Stomach (tissue), 8 donors: ENCODE measurements at regions not wholly inside any gene's neighbourhood (a gene's known extent, or its start where the extent isn't known, plus 50 kb on each side); places are given as distances from the start of the nearest gene placed in this dataset.
A peak's percentile ranks its signal among the peaks of the same experiment; 100 is the strongest.

Experiments
- DNase-seq, 2 donors: peaks; one replicate each; pipeline versions ENCODE4 v3.0.0 to v3.0.0-alpha.2; 2013 to 2019
- H3K27ac ChIP-seq, 5 donors: fragments of 200-600 bp in 4 of 5; sonication (generic) in 4 of 5; one replicate each; pipeline ENCODE4 v1.5.1; 2013 to 2019; ENCODE audit warnings: mild to moderate bottlenecking in 1 of 5, moderate library complexity in 1 of 5
- H3K27me3 ChIP-seq, 3 donors: fragments of 200-600 bp; sonication (generic); one replicate each; pipeline ENCODE4 v1.5.1; 2017 to 2019; ENCODE audit warnings: mixed run types in 1 of 3
- H3K36me3 ChIP-seq, 4 donors: fragments of 200-600 bp; sonication (generic); 1 replicate in 3 of 4; 2 replicates in 1 of 4; pipeline ENCODE4 v1.5.1; 2016 to 2019
- H3K4me1 ChIP-seq, 4 donors: fragments of 200-600 bp; sonication (generic); one replicate each; pipeline ENCODE4 v1.5.1; 2016 to 2019
- H3K4me3 ChIP-seq, 4 donors: fragments of 200-600 bp; sonication (generic) in 3 of 4; one replicate each; pipeline ENCODE4 v1.5.1; 2016 to 2019; ENCODE audit warnings: mild to moderate bottlenecking in 1 of 4
- H3K9me3 ChIP-seq, 4 donors: fragments of 200-600 bp; sonication (generic); one replicate each; pipeline ENCODE4 v1.5.1; 2016 to 2019
- EP300 ChIP-seq: sonication (generic); formaldehyde crosslinking; IDR thresholded peaks from one replicate; pipeline ENCODE4 v1.6.1; 2017; ENCODE audit warnings: antibody characterized with exemption
- POLR2A ChIP-seq, 4 donors: fragments of 450-650 bp; IDR thresholded peaks; one replicate each; pipeline ENCODE4 v1.6.1; 2016; ENCODE audit warnings: antibody characterized with exemption in 4 of 4, control low read depth in 2 of 4, mild to moderate bottlenecking in 1 of 4, moderate library complexity in 1 of 4
- POLR2AphosphoS5 ChIP-seq, 3 donors: sonication (generic); formaldehyde crosslinking; IDR thresholded peaks; one replicate each; pipeline ENCODE4 v1.6.1; 2016; ENCODE audit warnings: antibody characterized with exemption in 3 of 3
- WGBS, 5 donors: extraction: QIAGEN DNeasy Blood & Tissue Kit in 3 of 5; methylation state at CpG; one replicate each; pipeline versions ENCODE4 v1.1.5 to v1.1.7; 2013 to 2018; 5-methylcytosine and 5-hydroxymethylcytosine counted together
- intact Hi-C: fragments of 100-400 bp; cut with DNase I; formaldehyde crosslinking; loops from one replicate; pipeline ENCODE4 v1.15.1; 2023; ENCODE audit warnings: low total_unique reads
- TF ChIP-seq, protein P1 (sequence below), 7 experiments: fragments of 450-650 bp in 4 of 7; fragments of 200-600 bp in 3 of 7; sonication (generic) in 3 of 7; IDR thresholded peaks; one replicate each; pipeline ENCODE4 v1.5.1; 2016 to 2019; ENCODE audit warnings: antibody characterized with exemption in 7 of 7, control low read depth in 2 of 7, mild to moderate bottlenecking in 1 of 7
- donor health status: healthy with polysubstance abuse.
- donor health status: Bipolar disorder and iron deficiency.
- donor health status: healthy.

DNA sequence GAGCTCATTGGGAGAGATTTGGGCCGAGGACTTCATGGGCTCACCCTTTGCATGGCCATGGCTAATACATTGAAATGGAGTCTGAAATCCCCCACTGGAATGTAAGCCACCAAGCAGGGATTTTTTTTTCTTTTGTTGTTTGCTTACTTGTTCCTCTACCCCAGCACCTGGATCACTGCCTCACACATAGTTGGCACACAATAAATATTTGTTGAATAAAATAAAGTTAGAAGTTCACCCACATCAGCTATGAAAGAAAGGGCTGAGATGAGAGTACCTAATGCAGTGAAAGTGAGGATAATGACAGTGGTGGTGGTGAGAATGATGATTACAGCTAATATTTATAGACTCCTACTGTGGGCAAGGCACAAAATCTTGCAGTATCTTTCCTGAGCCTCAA lies 98.1 kb upstream of the ANXA1 start:
- no peaks in the 10 kb centered on the region for H3K9me3 ChIP-seq
- TF ChIP-seq, protein P1, sequence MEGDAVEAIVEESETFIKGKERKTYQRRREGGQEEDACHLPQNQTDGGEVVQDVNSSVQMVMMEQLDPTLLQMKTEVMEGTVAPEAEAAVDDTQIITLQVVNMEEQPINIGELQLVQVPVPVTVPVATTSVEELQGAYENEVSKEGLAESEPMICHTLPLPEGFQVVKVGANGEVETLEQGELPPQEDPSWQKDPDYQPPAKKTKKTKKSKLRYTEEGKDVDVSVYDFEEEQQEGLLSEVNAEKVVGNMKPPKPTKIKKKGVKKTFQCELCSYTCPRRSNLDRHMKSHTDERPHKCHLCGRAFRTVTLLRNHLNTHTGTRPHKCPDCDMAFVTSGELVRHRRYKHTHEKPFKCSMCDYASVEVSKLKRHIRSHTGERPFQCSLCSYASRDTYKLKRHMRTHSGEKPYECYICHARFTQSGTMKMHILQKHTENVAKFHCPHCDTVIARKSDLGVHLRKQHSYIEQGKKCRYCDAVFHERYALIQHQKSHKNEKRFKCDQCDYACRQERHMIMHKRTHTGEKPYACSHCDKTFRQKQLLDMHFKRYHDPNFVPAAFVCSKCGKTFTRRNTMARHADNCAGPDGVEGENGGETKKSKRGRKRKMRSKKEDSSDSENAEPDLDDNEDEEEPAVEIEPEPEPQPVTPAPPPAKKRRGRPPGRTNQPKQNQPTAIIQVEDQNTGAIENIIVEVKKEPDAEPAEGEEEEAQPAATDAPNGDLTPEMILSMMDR (IDR thresholded peaks at IDR 0.05) = no peak
- TF ChIP-seq POLR2AphosphoS5 (IDR thresholded peaks at IDR 0.05) = no peak
- TF ChIP-seq EP300 = no peak
- TF ChIP-seq POLR2A (IDR thresholded peaks at IDR 0.05) = no peak
- H3K36me3 ChIP-seq = no peaks in the 10 kb centered on the region
- no peak overlapping the region for H3K4me3 ChIP-seq
- intact Hi-C loops = no loop called here
- peaks cover 0 to 10% (median 0%) of the 10 kb centered on the region in 4 donors for H3K4me1 ChIP-seq
- DNase-seq = no peak
- H3K27me3 ChIP-seq = no peaks in the 10 kb centered on the region
- no peak overlapping the region for H3K27ac ChIP-seq
- 56 to 84% (median 69%) methylated on average over 1 of the region's 1 CpG for WGBS, 5 donors

DNA sequence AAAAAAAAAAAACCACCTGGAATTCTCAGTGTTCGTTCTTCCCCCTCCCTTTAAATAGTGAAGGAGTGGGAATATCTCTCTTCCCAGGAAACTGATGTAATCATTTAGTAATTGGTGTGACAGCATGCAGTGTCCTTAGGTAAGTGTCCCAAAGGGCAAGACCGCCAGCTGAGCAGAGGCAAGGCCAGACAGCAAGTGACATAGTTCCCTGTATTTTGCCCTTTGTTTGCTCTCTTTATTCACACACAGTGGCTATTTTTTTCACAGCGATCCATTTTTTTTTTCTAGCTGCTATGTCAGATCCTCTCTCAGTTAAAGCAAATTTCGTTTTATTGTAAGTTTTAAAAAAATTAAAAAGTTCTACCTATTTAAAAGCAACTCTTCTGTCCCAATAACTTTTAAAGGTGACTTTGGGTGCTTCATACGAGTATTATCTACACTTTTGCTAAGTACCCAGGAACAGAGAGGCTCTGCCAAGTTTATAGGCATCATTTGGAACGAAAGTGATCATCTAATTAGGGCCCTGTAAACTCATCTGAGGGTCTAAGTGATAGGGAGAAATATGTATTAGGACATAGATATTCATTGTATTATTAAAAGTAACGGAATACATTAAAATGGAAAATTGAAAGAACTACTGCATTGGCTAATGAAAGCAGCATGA lies 98.2 kb upstream of the ALDH1A1 start:
- Histone ChIP-seq H3K9me3 (no peaks in the 10 kb centered on the region), H3K36me3 (no peaks in the 10 kb centered on the region), H3K27me3 (no peaks in the 10 kb centered on the region), H3K4me1 (peaks cover 0 to 10% (median 0%) of the 10 kb centered on the region in 4 donors), H3K4me3 (no peak overlapping the region), H3K27ac (peak overlapping the region in 1 of 5 donors; percentile 3)
- TF ChIP-seq POLR2A (IDR thresholded peaks at IDR 0.05) = no peak
- no peak for TF ChIP-seq POLR2AphosphoS5 (IDR thresholded peaks at IDR 0.05)
- TF ChIP-seq, protein P1 (IDR thresholded peaks at IDR 0.05) = no peak
- WGBS, 5 donors = 41 to 57% (median 53%) methylated on average over 7 of the region's 7 CpGs
- intact Hi-C loops = no loop called here
- DNase-seq = peak in 1 of 2 donors; percentile 18

DNA sequence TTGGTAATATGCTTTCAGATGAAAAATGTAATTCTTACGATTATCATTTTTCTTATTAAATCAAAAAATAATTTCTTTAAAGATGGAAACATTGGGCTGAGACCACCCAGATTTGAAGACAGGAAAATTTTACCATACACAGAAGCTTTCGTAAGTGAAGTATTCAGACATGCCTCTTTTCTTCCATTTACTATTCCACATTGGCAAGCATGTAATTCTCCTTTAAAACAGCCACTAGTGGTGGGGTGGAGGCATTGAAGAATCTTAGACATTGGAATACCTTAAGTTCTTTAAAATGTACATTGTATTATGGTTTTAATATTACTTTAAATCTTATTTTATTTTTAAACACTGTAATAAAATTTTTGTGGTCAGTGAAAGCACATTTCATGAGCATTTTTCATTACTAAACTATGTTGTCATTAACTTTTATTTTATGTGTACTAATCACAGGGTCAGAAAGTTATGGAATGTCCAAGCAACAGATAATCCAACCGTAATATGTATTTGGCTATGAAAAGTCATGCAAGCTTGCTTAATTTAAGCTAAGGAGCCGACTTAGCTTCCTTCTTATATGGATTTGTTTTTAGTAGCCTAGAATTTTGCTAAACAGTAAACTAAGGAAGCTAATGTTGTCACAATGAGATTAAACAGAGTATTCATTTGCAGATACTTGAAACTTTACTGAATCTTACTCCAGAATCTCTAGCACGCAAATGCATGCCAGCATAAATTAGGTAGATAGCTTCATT lies 97.4 kb upstream of the ALDH1A1 start:
- Histone ChIP-seq H3K4me3 (no peak overlapping the region), H3K36me3 (no peaks in the 10 kb centered on the region), H3K9me3 (no peaks in the 10 kb centered on the region), H3K27me3 (no peaks in the 10 kb centered on the region), H3K27ac (peak overlapping the region in 1 of 5 donors; percentile 3), H3K4me1 (peaks cover 0 to 10% (median 0%) of the 10 kb centered on the region in 4 donors)
- TF ChIP-seq POLR2A (IDR thresholded peaks at IDR 0.05) (no peak), EP300 (no peak), POLR2AphosphoS5 (IDR thresholded peaks at IDR 0.05) (no peak)
- TF ChIP-seq, protein P1 (IDR thresholded peaks at IDR 0.05) = no peak
- 62 to 77% (median 75%) methylated on average over 5 of the region's 5 CpGs for WGBS, 5 donors
- intact Hi-C loops = no loop called here
- DNase-seq = no peak

DNA sequence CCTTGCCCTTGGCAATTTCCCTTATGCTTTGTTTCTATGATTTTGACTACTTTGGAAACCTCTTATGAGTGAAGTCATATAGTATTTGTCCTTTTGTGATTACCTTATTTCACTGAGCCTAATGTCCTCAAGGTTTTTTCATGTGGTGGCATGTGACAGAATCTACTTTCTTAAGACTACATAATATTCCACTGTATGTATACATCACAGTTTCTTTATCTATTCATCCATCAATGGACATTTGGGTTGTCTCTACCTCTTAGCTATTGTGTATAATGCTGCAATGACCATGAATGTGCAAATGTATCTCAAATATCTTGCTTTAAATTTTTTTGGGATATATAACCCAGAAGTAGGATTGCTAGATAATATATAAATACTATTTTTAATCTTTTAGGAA lies 96.4 kb upstream of the ALDH1A1 start:
- no peaks in the 10 kb centered on the region for H3K27me3 ChIP-seq
- TF ChIP-seq POLR2AphosphoS5 (IDR thresholded peaks at IDR 0.05) (no peak), EP300 (no peak), POLR2A (IDR thresholded peaks at IDR 0.05) (no peak)
- TF ChIP-seq, protein P1 (IDR thresholded peaks at IDR 0.05) = no peak
- no peak for DNase-seq
- H3K4me1 ChIP-seq = peaks cover 0 to 10% (median 0%) of the 10 kb centered on the region in 4 donors
- intact Hi-C loops = no loop called here
- no peak overlapping the region for H3K27ac ChIP-seq
- no peaks in the 10 kb centered on the region for H3K9me3 ChIP-seq
- no peaks in the 10 kb centered on the region for H3K36me3 ChIP-seq
- H3K4me3 ChIP-seq = no peak overlapping the region
